Suprapubic skin (tissue), 4 donors: ENCODE measurements at regions not wholly inside any gene's neighbourhood (a gene's known extent, or its start where the extent isn't known, plus 50 kb on each side); places are given as distances from the start of the nearest gene placed in this dataset.

Experiments used
- EP300 ChIP-seq: sonication (generic); formaldehyde crosslinking; IDR thresholded peaks from one replicate; pipeline ENCODE4 v1.6.1; 2017; ENCODE audit warnings: antibody characterized with exemption
- POLR2A ChIP-seq, 2 donors: fragments of 450-650 bp; IDR thresholded peaks; one replicate each; pipeline ENCODE4 v1.6.1; 2017; ENCODE audit warnings: antibody characterized with exemption in 2 of 2, mild to moderate bottlenecking in 2 of 2, moderate library complexity in 2 of 2
- POLR2AphosphoS5 ChIP-seq, 3 donors: sonication (generic); formaldehyde crosslinking; IDR thresholded peaks; one replicate each; pipeline ENCODE4 v1.6.1; 2017; ENCODE audit warnings: antibody characterized with exemption in 3 of 3

DNA sequence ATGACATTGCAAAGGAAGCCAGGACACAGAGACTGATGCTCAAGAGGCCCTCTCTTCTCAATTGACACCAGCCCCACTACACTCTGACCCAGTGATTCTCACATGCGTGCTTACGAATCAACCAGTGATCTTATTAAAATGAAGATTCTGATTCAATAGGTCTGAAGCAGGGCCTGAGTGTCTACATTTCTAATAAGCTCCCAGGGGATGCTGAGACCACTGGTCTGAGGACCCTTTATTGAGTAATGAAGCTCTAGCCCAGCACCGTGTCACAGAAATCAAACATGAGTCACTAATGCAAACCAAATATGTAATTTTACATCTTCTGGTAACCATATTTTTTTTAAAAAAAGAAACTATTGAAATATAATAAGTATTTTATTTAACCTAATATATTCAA is 689.1 kb upstream of the LMCD1 start:
- TF ChIP-seq EP300 (no peak), POLR2A (IDR thresholded peaks at IDR 0.05) (no peak), POLR2AphosphoS5 (IDR thresholded peaks at IDR 0.05) (no peak)
